PC-3 (cell line): ENCODE measurements at regions not wholly inside any gene's neighbourhood (a gene's known extent, or its start where the extent isn't known, plus 50 kb on each side); places are given as distances from the start of the nearest gene placed in this dataset.
"Not testable (repeated sequence)": the region's sequence is repeated elsewhere in the genome, so short reads cannot be mapped to it uniquely, and the experiment has no call there.

Experiments
- ATAC-seq: fragments of 200-7000 bp; cut with Tn5 transposase; 2 replicates; pipeline ENCODE4 v1.9.1; 2020; ENCODE audit warnings: mild to moderate bottlenecking, moderate library complexity
- BruUV-seq: library from RNA; stranded (reverse); fragments of 400-500 nt; replicated peaks from 2 replicates; lab custom pipeline; 2021; lab: Mats Ljungman, UMichigan
- CTCF ChIA-PET: fragments of 300-600 bp; sonication (Branson Sonifier 250); formaldehyde crosslinking; loops from one replicate; lab custom pipeline; 2022; ENCODE audit warnings: antibody characterized with exemption; lab: Charles Lee
- POLR2A ChIA-PET: fragments of 300-600 bp; sonication (Branson Sonifier 250); formaldehyde crosslinking; loops from one replicate; lab custom pipeline; 2022; ENCODE audit warnings: antibody characterized with exemption; ENCODE audit not compliant: unreplicated experiment; lab: Charles Lee
- DNase-seq: peaks from one replicate; pipeline ENCODE4 v3.0.0-alpha.2; 2015
- H2AFZ ChIP-seq: fragments of 300-600 bp; sonication (generic); 2 replicates; pipeline ENCODE4 v1.6.0; 2016; ENCODE audit warnings: antibody characterized with exemption, low read length
- H3F3A ChIP-seq: fragments of 300-600 bp; sonication (generic); one replicate; pipeline ENCODE4 v1.6.0; 2017; ENCODE audit warnings: antibody characterized with exemption, low read length, control low read depth, mild to moderate bottlenecking; ENCODE audit not compliant: unreplicated experiment
- H3K27ac ChIP-seq: fragments of 300-600 bp; sonication (generic); 2 replicates; pipeline ENCODE4 v1.5.1; 2016; ENCODE audit warnings: mild to moderate bottlenecking, low read length
- H3K27me3 ChIP-seq: fragments of 300-600 bp; sonication (generic); 2 replicates; pipeline ENCODE4 v1.6.1; 2016; ENCODE audit warnings: low read length, mixed read lengths
- H3K36me3 ChIP-seq: fragments of 300-600 bp; sonication (generic); 2 replicates; pipeline ENCODE4 v1.6.1; 2016; ENCODE audit warnings: low read depth, mixed run types, low read length, mixed read lengths
- H3K4me1 ChIP-seq: fragments of 300-600 bp; sonication (generic); 2 replicates; pipeline ENCODE4 v1.5.1; 2016; ENCODE audit warnings: low read length; ENCODE audit not compliant: insufficient read depth
- H3K4me2 ChIP-seq: fragments of 300-600 bp; sonication (generic); 2 replicates; pipeline ENCODE4 v1.6.0; 2016; ENCODE audit warnings: low read length
- H3K4me3 ChIP-seq: fragments of 300-600 bp; sonication (generic); 2 replicates; pipeline ENCODE4 v1.5.1; 2016; ENCODE audit warnings: mild to moderate bottlenecking, low read length, mixed read lengths
- H3K79me2 ChIP-seq: fragments of 300-600 bp; sonication (generic); 2 replicates; pipeline ENCODE4 v1.6.1; 2017; ENCODE audit warnings: low read length, mixed read lengths
- H3K9ac ChIP-seq: fragments of 300-600 bp; sonication (generic); 2 replicates; pipeline ENCODE4 v1.6.0; 2016; ENCODE audit warnings: mild to moderate bottlenecking, low read length
- H3K9me2 ChIP-seq: fragments of 300-600 bp; sonication (generic); replicated peaks from 2 replicates; pipeline ENCODE4 v1.6.1; 2016; ENCODE audit warnings: mixed run types, low read length, mixed read lengths
- H3K9me3 ChIP-seq: fragments of 300-600 bp; sonication (generic); 2 replicates; pipeline ENCODE4 v1.6.1; 2016; ENCODE audit warnings: low read length, mixed read lengths
- H4K20me1 ChIP-seq: fragments of 300-600 bp; sonication (generic); 2 replicates; pipeline ENCODE4 v1.6.1; 2016; ENCODE audit warnings: low read length, mixed read lengths
- CTCF ChIP-seq: fragments of 300-600 bp; sonication (generic); conservative IDR thresholded peaks from 2 replicates; pipeline ENCODE4 v1.5.1; 2017; ENCODE audit warnings: antibody characterized with exemption, low read depth, mild to moderate bottlenecking, low read length
- EZH2 ChIP-seq: fragments of 300-600 bp; sonication (generic); IDR thresholded peaks from one replicate; pipeline ENCODE4 v1.6.1; 2017; ENCODE audit warnings: antibody characterized with exemption, mild to moderate bottlenecking, low read length; ENCODE audit not compliant: unreplicated experiment
- EZH2phosphoT487 ChIP-seq: fragments of 300-600 bp; sonication (generic); IDR thresholded peaks from 2 replicates; pipeline ENCODE4 v1.6.1; 2018; ENCODE audit warnings: mild to moderate bottlenecking, antibody characterized with exemption, low read length, borderline replicate concordance
- intact Hi-C: fragments of 100-400 bp; cut with micrococcal nuclease; formaldehyde crosslinking; loops from 2 replicates; pipeline ENCODE4 v1.9.0; 2023

GRCh38 chr3:168678730-168679129 is 583.0 kb upstream of the GOLIM4 start:
- POLR2A ChIA-PET = no interaction called here
- H3K9me2 ChIP-seq = no peaks in the 10 kb centered on the region
- TF ChIP-seq CTCF = no peak
- TF ChIP-seq EZH2 = no peak
- no peak for TF ChIP-seq EZH2phosphoT487

GRCh38 chr3:168671091-168671490 is 575.4 kb upstream of the GOLIM4 start:
- BruUV-seq = no TSS peak
- peak; percentile 67 for DNase-seq

More at GRCh38 chr3:168678730-168679129, 583.0 kb upstream of the GOLIM4 start:
- H2AFZ ChIP-seq = no peak overlapping the region
- H3K9me3 ChIP-seq = no peaks in the 10 kb centered on the region
- H3K4me2 ChIP-seq = no peak overlapping the region
- H3K4me3 ChIP-seq = no peak overlapping the region
- H3K36me3 ChIP-seq = no peaks in the 10 kb centered on the region
- CTCF ChIA-PET = interaction anchor here (0.7 kb wide), 1 partner anchor 17 kb away, joined by 4 read pairs; no protein-coding TSS in a partner anchor
- no peak overlapping the region for H3K9ac ChIP-seq
- intact Hi-C loops = no loop called here
- no peaks in the 10 kb centered on the region for H4K20me1 ChIP-seq
- no peak for ATAC-seq
- no TSS peak for BruUV-seq
- no peaks in the 10 kb centered on the region for H3K4me1 ChIP-seq
- no peaks in the 10 kb centered on the region for H3F3A ChIP-seq
- DNase-seq = peak; percentile 25
- no peak overlapping the region for H3K27ac ChIP-seq
- H3K27me3 ChIP-seq = no peaks in the 10 kb centered on the region
- no peaks in the 10 kb centered on the region for H3K79me2 ChIP-seq

GRCh38 chr3:168660879-168661657 is 565.3 kb upstream of the GOLIM4 start:
- H3F3A ChIP-seq, DNase-seq, H3K4me1 ChIP-seq, H3K4me3 ChIP-seq, intact Hi-C loops, H3K4me2 ChIP-seq, H3K9ac ChIP-seq, H4K20me1 ChIP-seq, H3K79me2 ChIP-seq, H3K9me2 ChIP-seq, H3K27ac ChIP-seq, H3K27me3 ChIP-seq, BruUV-seq, POLR2A ChIA-PET, CTCF ChIA-PET, ATAC-seq, H3K36me3 ChIP-seq, H3K9me3 ChIP-seq, H2AFZ ChIP-seq: not testable (repeated sequence)

More at GRCh38 chr3:168671091-168671490, 575.4 kb upstream of the GOLIM4 start:
- TF ChIP-seq EZH2 (no peak), CTCF (no peak), EZH2phosphoT487 (no peak)
- Histone ChIP-seq H3K4me1 (no peaks in the 10 kb centered on the region), H4K20me1 (no peaks in the 10 kb centered on the region), H3K4me2 (no peak overlapping the region), H3K79me2 (no peaks in the 10 kb centered on the region), H3K4me3 (no peak overlapping the region), H3K27ac (no peak overlapping the region), H3K9ac (no peak overlapping the region), H3F3A (no peaks in the 10 kb centered on the region), H2AFZ (no peak overlapping the region), H3K36me3 (no peaks in the 10 kb centered on the region), H3K9me2 (no peaks in the 10 kb centered on the region), H3K27me3 (no peaks in the 10 kb centered on the region), H3K9me3 (no peaks in the 10 kb centered on the region)
- ATAC-seq = peak; percentile 37
- ChIA-PET POLR2A (no interaction called here), CTCF (no interaction called here)
- intact Hi-C loops = no loop called here
